ENCODE measurements at regions not wholly inside any gene's neighbourhood (a gene's known extent, or its start where the extent isn't known, plus 50 kb on each side); places are given as distances from the start of the nearest gene placed in this dataset.

- no peak for TF ChIP-seq POLR2A (IDR thresholded peaks at IDR 0.05)
- no peak for TF ChIP-seq CTCF (IDR thresholded peaks at IDR 0.05)
Observed at GRCh38 chr10:65123120-65123519, 1601.9 kb downstream of the REEP3 start.
